ENCODE measurements at regions not wholly inside any gene's neighbourhood (a gene's known extent, or its start where the extent isn't known, plus 50 kb on each side); places are given as distances from the start of the nearest gene placed in this dataset.

DNA sequence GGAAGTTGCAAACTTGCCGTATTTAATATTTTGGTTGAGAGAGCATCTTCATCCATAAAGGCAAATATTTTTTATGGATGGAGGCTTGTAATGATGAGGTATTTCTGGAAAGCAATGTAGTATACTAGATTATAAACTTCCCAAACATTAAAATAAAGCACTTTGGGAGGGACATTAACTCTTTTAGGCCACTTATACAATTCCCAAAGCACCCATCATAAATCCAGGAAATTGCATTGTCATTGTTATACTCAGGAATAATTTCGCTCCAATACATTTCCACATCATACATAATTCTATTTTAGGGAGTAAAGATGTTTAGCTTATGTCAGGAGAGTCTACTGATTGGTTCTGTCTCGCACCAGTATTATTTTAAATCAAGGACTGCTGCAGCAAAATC lies 212.7 kb upstream of the MKI67 start:
- TF ChIP-seq, protein P1, sequence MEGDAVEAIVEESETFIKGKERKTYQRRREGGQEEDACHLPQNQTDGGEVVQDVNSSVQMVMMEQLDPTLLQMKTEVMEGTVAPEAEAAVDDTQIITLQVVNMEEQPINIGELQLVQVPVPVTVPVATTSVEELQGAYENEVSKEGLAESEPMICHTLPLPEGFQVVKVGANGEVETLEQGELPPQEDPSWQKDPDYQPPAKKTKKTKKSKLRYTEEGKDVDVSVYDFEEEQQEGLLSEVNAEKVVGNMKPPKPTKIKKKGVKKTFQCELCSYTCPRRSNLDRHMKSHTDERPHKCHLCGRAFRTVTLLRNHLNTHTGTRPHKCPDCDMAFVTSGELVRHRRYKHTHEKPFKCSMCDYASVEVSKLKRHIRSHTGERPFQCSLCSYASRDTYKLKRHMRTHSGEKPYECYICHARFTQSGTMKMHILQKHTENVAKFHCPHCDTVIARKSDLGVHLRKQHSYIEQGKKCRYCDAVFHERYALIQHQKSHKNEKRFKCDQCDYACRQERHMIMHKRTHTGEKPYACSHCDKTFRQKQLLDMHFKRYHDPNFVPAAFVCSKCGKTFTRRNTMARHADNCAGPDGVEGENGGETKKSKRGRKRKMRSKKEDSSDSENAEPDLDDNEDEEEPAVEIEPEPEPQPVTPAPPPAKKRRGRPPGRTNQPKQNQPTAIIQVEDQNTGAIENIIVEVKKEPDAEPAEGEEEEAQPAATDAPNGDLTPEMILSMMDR (IDR thresholded peaks at IDR 0.05): no peak
- TF ChIP-seq POLR2A (IDR thresholded peaks at IDR 0.05) (no peak), POLR2AphosphoS5 (IDR thresholded peaks at IDR 0.05; ENCODE audit: insufficient read depth in 1 of 2, low read depth in 1 of 2) (no peak)
